ENCODE measurements at regions not wholly inside any gene's neighbourhood (a gene's known extent, or its start where the extent isn't known, plus 50 kb on each side); places are given as distances from the start of the nearest gene placed in this dataset.

GRCh38 chr5:27216367-27216950 lies 178.1 kb upstream of the CDH9 start:
- Histone ChIP-seq H3K4me3 (ENCODE audit: severe bottlenecking) (no peak overlapping the region), H3K27ac (ENCODE audit: poor library complexity, severe bottlenecking) (no peak overlapping the region), H3K27me3 (ENCODE audit: insufficient read depth, poor library complexity, severe bottlenecking) (no peaks in the 10 kb centered on the region), H3K4me1 (ENCODE audit: insufficient read depth, poor library complexity, severe bottlenecking) (no peaks in the 10 kb centered on the region), H3K9me3 (ENCODE audit: severe bottlenecking) (peaks cover under 1% of the 10 kb centered on the region), H3K36me3 (ENCODE audit: low read depth) (no peaks in the 10 kb centered on the region)
- ATAC-seq (ENCODE audit: low read depth) (no peak), DNase-seq (ENCODE audit: low spot score) (no peak)
- TF ChIP-seq CTCF (IDR thresholded peaks at IDR 0.05; ENCODE audit: poor library complexity, severe bottlenecking): no peak

GRCh38 chr5:27208051-27208450 lies 169.7 kb upstream of the CDH9 start:
- DNase-seq (ENCODE audit: low spot score): no peak
- no peak for ATAC-seq (ENCODE audit: low read depth)
- Histone ChIP-seq H3K4me1 (ENCODE audit: insufficient read depth, poor library complexity, severe bottlenecking) (no peaks in the 10 kb centered on the region), H3K9me3 (ENCODE audit: severe bottlenecking) (peaks cover 3% of the 10 kb centered on the region), H3K4me3 (ENCODE audit: severe bottlenecking) (no peak overlapping the region), H3K27ac (ENCODE audit: poor library complexity, severe bottlenecking) (no peak overlapping the region), H3K36me3 (ENCODE audit: low read depth) (no peaks in the 10 kb centered on the region), H3K27me3 (ENCODE audit: insufficient read depth, poor library complexity, severe bottlenecking) (no peaks in the 10 kb centered on the region)
- no peak for TF ChIP-seq CTCF (IDR thresholded peaks at IDR 0.05; ENCODE audit: poor library complexity, severe bottlenecking)

GRCh38 chr5:27191786-27192510 lies 153.6 kb upstream of the CDH9 start:
- DNase-seq (ENCODE audit: low spot score) (no peak), ATAC-seq (ENCODE audit: low read depth) (no peak)
- H3K27me3 ChIP-seq (ENCODE audit: insufficient read depth, poor library complexity, severe bottlenecking): no peaks in the 10 kb centered on the region

GRCh38 chr5:27172693-27173092 lies 134.3 kb upstream of the CDH9 start:
- no peak overlapping the region for H3K27ac ChIP-seq (ENCODE audit: poor library complexity, severe bottlenecking)
- H3K4me3 ChIP-seq (ENCODE audit: severe bottlenecking): no peak overlapping the region

More at GRCh38 chr5:27191786-27192510, 153.6 kb upstream of the CDH9 start:
- no peak for TF ChIP-seq CTCF (IDR thresholded peaks at IDR 0.05; ENCODE audit: poor library complexity, severe bottlenecking)
- no peak overlapping the region for H3K4me3 ChIP-seq (ENCODE audit: severe bottlenecking)
- H3K36me3 ChIP-seq (ENCODE audit: low read depth): no peaks in the 10 kb centered on the region
- no peaks in the 10 kb centered on the region for H3K9me3 ChIP-seq (ENCODE audit: severe bottlenecking)
- no peak overlapping the region for H3K27ac ChIP-seq (ENCODE audit: poor library complexity, severe bottlenecking)
- peaks cover 3% of the 10 kb centered on the region for H3K4me1 ChIP-seq (ENCODE audit: insufficient read depth, poor library complexity, severe bottlenecking)

More at GRCh38 chr5:27172693-27173092, 134.3 kb upstream of the CDH9 start:
- TF ChIP-seq CTCF (IDR thresholded peaks at IDR 0.05; ENCODE audit: poor library complexity, severe bottlenecking): no peak
- Histone ChIP-seq H3K27me3 (ENCODE audit: insufficient read depth, poor library complexity, severe bottlenecking) (no peaks in the 10 kb centered on the region), H3K9me3 (ENCODE audit: severe bottlenecking) (no peaks in the 10 kb centered on the region), H3K4me1 (ENCODE audit: insufficient read depth, poor library complexity, severe bottlenecking) (peaks cover 6% of the 10 kb centered on the region), H3K36me3 (ENCODE audit: low read depth) (no peaks in the 10 kb centered on the region)
- peak; percentile 51; the same call in 2 of the 3 replicates for ATAC-seq (ENCODE audit: low read depth)
- DNase-seq (ENCODE audit: low spot score): no peak
